RWPE2 (cell line): ENCODE measurements at regions not wholly inside any gene's neighbourhood (a gene's known extent, or its start where the extent isn't known, plus 50 kb on each side); places are given as distances from the start of the nearest gene placed in this dataset.

Source experiments
- ATAC-seq: fragments of 200-7000 bp; cut with Tn5 transposase; 3 replicates; pipeline ENCODE4 v1.9.1; 2021; ENCODE audit warnings: low read depth
- DNase-seq: peaks from one replicate; pipeline ENCODE4 v3.0.0-alpha.2; 2020; ENCODE audit warnings: low spot score
- H3K27ac ChIP-seq: fragments of 450-650 bp; 2 replicates; pipeline ENCODE4 v1.5.1; 2017; ENCODE audit warnings: mild to moderate bottlenecking; ENCODE audit not compliant: poor library complexity, severe bottlenecking
- H3K27me3 ChIP-seq: fragments of 250-450 bp; sonication (Bioruptor Pico); 2 replicates; pipeline ENCODE4 v1.5.1; 2021; ENCODE audit warnings: mild to moderate bottlenecking, moderate library complexity; ENCODE audit not compliant: insufficient read depth, poor library complexity, severe bottlenecking
- H3K36me3 ChIP-seq: fragments of 250-450 bp; sonication (Bioruptor Pico); 2 replicates; pipeline ENCODE4 v1.5.1; 2020; ENCODE audit warnings: low read depth, mild to moderate bottlenecking, moderate library complexity
- H3K4me1 ChIP-seq: fragments of 250-450 bp; sonication (Bioruptor Pico); 2 replicates; pipeline ENCODE4 v1.5.1; 2021; ENCODE audit warnings: mild to moderate bottlenecking, moderate library complexity; ENCODE audit not compliant: insufficient read depth, poor library complexity, severe bottlenecking
- H3K4me3 ChIP-seq: fragments of 250-450 bp; sonication (Bioruptor Pico); 2 replicates; pipeline ENCODE4 v1.5.1; 2021; ENCODE audit warnings: mild to moderate bottlenecking, moderate library complexity; ENCODE audit not compliant: severe bottlenecking
- H3K9me3 ChIP-seq: fragments of 250-450 bp; sonication (Bioruptor Pico); 2 replicates; pipeline ENCODE4 v1.5.1; 2021; ENCODE audit warnings: mild to moderate bottlenecking, moderate library complexity; ENCODE audit not compliant: severe bottlenecking
- CTCF ChIP-seq: fragments of 450-650 bp; IDR thresholded peaks from one replicate; pipeline ENCODE4 v1.5.1; 2017; ENCODE audit warnings: mild to moderate bottlenecking, moderate library complexity; ENCODE audit not compliant: poor library complexity, severe bottlenecking

- H3K36me3 ChIP-seq = no peaks in the 10 kb centered on the region
- no peak for TF ChIP-seq CTCF
- no peaks in the 10 kb centered on the region for H3K27me3 ChIP-seq
Observed at GRCh38 chr14:54219261-54220070, 177.3 kb upstream of the CDKN3 start.

DNA sequence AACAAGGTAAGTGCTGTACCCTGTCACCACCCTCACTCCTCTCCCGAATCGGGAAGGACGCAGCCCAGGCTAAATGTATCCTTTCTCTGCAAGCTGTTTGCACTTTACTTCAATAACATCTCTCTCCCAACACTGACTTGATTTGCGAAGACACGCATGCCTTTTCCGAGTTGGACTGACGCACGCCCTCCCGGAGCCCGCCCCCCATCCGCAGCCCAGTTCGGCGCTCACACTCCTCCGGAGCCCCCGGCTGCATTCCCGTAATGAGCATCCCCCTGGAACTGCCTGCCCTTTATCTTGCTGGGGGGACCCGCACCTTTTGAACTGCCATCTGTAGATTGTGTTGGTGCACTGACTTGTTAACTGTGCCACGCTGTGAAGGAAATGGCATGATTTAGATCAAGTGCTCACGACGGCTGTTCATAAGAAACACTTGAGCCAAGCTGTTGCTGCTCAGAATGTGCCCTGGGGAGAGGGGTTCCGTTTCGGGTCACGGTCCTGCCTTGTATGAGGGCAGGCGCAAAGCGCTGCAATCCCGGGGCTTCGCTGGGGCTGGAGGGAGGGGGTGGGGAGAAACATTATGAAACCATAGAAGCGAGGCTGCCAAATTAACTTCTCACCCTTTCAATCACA lies 176.6 kb upstream of the CDKN3 start:
- no peak for TF ChIP-seq CTCF
- no peaks in the 10 kb centered on the region for H3K4me1 ChIP-seq
- no peak overlapping the region for H3K4me3 ChIP-seq
- DNase-seq = no peak
- no peak overlapping the region for H3K27ac ChIP-seq
- no peak for ATAC-seq
- H3K9me3 ChIP-seq = no peaks in the 10 kb centered on the region
- no peaks in the 10 kb centered on the region for H3K36me3 ChIP-seq
- H3K27me3 ChIP-seq = no peaks in the 10 kb centered on the region

More at GRCh38 chr14:54219261-54220070, 177.3 kb upstream of the CDKN3 start:
- Histone ChIP-seq H3K27ac (no peak overlapping the region), H3K4me3 (no peak overlapping the region), H3K9me3 (no peaks in the 10 kb centered on the region), H3K4me1 (no peaks in the 10 kb centered on the region)
- no peak for DNase-seq
- ATAC-seq = no peak

- ATAC-seq (no peak), DNase-seq (no peak)
- TF ChIP-seq CTCF = no peak
- H3K4me3 ChIP-seq = no peak overlapping the region
- no peaks in the 10 kb centered on the region for H3K9me3 ChIP-seq
- H3K27ac ChIP-seq = no peak overlapping the region
- H3K36me3 ChIP-seq = no peaks in the 10 kb centered on the region
- H3K27me3 ChIP-seq = no peaks in the 10 kb centered on the region
- peaks cover 4% of the 10 kb centered on the region for H3K4me1 ChIP-seq
Observed at GRCh38 chr14:54220704-54221431, 175.9 kb upstream of the CDKN3 start.

DNA sequence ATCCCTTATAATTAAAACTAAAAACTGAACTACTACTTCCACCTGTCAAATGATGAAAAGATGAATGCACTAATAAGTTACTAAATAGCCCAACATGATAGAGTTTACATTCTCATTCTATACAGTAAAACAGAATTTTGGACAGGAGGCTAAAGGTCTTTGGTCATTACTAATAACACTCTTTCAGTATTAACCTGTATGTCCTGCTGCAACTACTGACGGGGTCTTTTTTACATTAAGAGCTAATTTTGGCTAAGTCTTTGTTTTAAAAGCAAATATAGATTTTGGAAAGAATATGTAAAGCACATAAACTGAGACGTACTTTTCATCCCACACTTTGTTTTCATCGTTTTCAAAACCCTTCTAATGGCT lies 175.4 kb upstream of the CDKN3 start:
- no peak overlapping the region for H3K4me3 ChIP-seq
- no peak for TF ChIP-seq CTCF
- H3K27me3 ChIP-seq = no peaks in the 10 kb centered on the region
- H3K9me3 ChIP-seq = no peaks in the 10 kb centered on the region
- DNase-seq (no peak), ATAC-seq (no peak)
- no peak overlapping the region for H3K27ac ChIP-seq
- no peaks in the 10 kb centered on the region for H3K36me3 ChIP-seq
- H3K4me1 ChIP-seq = peaks cover 9% of the 10 kb centered on the region
